CD14-positive monocyte (primary cell): ENCODE measurements at regions not wholly inside any gene's neighbourhood (a gene's known extent, or its start where the extent isn't known, plus 50 kb on each side); places are given as distances from the start of the nearest gene placed in this dataset.

Source experiments
- DNase-seq, 3 donors: peaks; one replicate each; pipeline ENCODE4 v3.0.0-alpha.2; 2011 to 2022
- H2AFZ ChIP-seq: 2 replicates; pipeline ENCODE4 v1.6.0; 2012; ENCODE audit warnings: mild to moderate bottlenecking, low read depth, low read length, inconsistent platforms; ENCODE audit not compliant: insufficient read depth, poor library complexity, severe bottlenecking
- H3K27ac ChIP-seq, 2 donors: 1 replicate in 1 of 2; 2 replicates in 1 of 2; pipeline ENCODE4 v1.5.1; 2012 to 2013; ENCODE audit warnings: low read length in 2 of 2, control low read depth in 1 of 2, inconsistent platforms in 1 of 2, low read depth in 1 of 2, mild to moderate bottlenecking in 1 of 2
- H3K27me3 ChIP-seq, 2 donors: one replicate each; pipeline versions ENCODE4 v1.6.0 to v1.6.1; 2011 to 2013; ENCODE audit warnings: low read length in 2 of 2; ENCODE audit not compliant: control insufficient read depth in 2 of 2, insufficient read depth in 2 of 2
- H3K36me3 ChIP-seq, 2 donors: replicated peaks in 1 of 2; 1 replicate in 1 of 2; 2 replicates in 1 of 2; pipeline versions ENCODE4 v1.5.1 to v1.6.1; 2012 to 2013; ENCODE audit warnings: low read length in 2 of 2, control low read depth in 1 of 2, inconsistent platforms in 1 of 2, mild to moderate bottlenecking in 1 of 2; ENCODE audit not compliant: insufficient read depth in 2 of 2, control insufficient read depth in 1 of 2
- H3K4me1 ChIP-seq, 2 donors: 1 replicate in 1 of 2; 2 replicates in 1 of 2; pipeline versions ENCODE4 v1.5.1 to v1.6.1; 2012 to 2013; ENCODE audit warnings: low read length in 2 of 2, control low read depth in 1 of 2, inconsistent platforms in 1 of 2, mild to moderate bottlenecking in 1 of 2, moderate library complexity in 1 of 2; ENCODE audit not compliant: insufficient read depth in 2 of 2, control insufficient read depth in 1 of 2
- H3K4me2 ChIP-seq: replicated peaks from 2 replicates; pipeline ENCODE3; 2012; ENCODE audit warnings: low read length, moderate library complexity, mild to moderate bottlenecking; ENCODE audit not compliant: poor library complexity, severe bottlenecking; ENCODE audit errors: extremely low read depth
- H3K4me3 ChIP-seq, 3 experiments: fragments of 200-600 bp in 1 of 3; sonication (generic) in 1 of 3; replicated peaks in 1 of 3; 1 replicate in 2 of 3; 2 replicates in 1 of 3; pipeline ENCODE4 v1.5.1; 2011 to 2013; ENCODE audit warnings: low read length in 3 of 3, mild to moderate bottlenecking in 3 of 3, control low read depth in 2 of 3, low read depth in 2 of 3, inconsistent platforms in 1 of 3, moderate library complexity in 1 of 3
- H3K79me2 ChIP-seq: 2 replicates; pipeline ENCODE4 v1.6.0; 2012; ENCODE audit warnings: mild to moderate bottlenecking, control low read depth, inconsistent platforms, low read length, moderate library complexity; ENCODE audit not compliant: insufficient read depth
- H3K9ac ChIP-seq: 2 replicates; pipeline ENCODE4 v1.6.0; 2017; ENCODE audit warnings: low read length, mild to moderate bottlenecking; ENCODE audit not compliant: insufficient read depth, poor library complexity, severe bottlenecking
- H3K9me3 ChIP-seq, 2 donors: replicated peaks in 1 of 2; 1 replicate in 1 of 2; 2 replicates in 1 of 2; pipeline versions ENCODE4 v1.5.1 to v1.6.1; 2012 to 2013; ENCODE audit warnings: low read length in 2 of 2, control low read depth in 1 of 2; ENCODE audit not compliant: control insufficient read depth in 1 of 2, insufficient read depth in 1 of 2
- H4K20me1 ChIP-seq: 2 replicates; pipeline ENCODE4 v1.6.0; 2012; ENCODE audit warnings: mild to moderate bottlenecking, low read length, control low read depth, moderate library complexity; ENCODE audit not compliant: insufficient read depth
- H3K27ac Mint-ChIP-seq, 7 donors: one replicate each; pipeline ENCODE4 v1.8.0; 2020; ENCODE audit warnings: mild to moderate bottlenecking in 7 of 7, mixed read lengths in 7 of 7, moderate library complexity in 6 of 7, inconsistent platforms in 2 of 7
- H3K27me3 Mint-ChIP-seq, 3 donors: one replicate each; pipeline ENCODE4 v1.8.0; 2021 to 2022; ENCODE audit warnings: low read depth in 3 of 3, mild to moderate bottlenecking in 3 of 3, mixed read lengths in 3 of 3, moderate library complexity in 3 of 3, inconsistent platforms in 1 of 3
- H3K36me3 Mint-ChIP-seq, 2 donors: one replicate each; pipeline ENCODE4 v1.8.0; 2020; ENCODE audit warnings: mixed read lengths in 2 of 2, inconsistent platforms in 1 of 2, mild to moderate bottlenecking in 1 of 2
- H3K4me1 Mint-ChIP-seq: one replicate; pipeline ENCODE4 v1.8.0; 2020; ENCODE audit warnings: mild to moderate bottlenecking, mixed read lengths
- H3K4me3 Mint-ChIP-seq, 2 donors: one replicate each; pipeline ENCODE4 v1.8.0; 2020; ENCODE audit warnings: mild to moderate bottlenecking in 2 of 2, mixed read lengths in 2 of 2, moderate library complexity in 1 of 2
- H3K9me3 Mint-ChIP-seq, 7 donors: one replicate each; pipeline ENCODE4 v1.8.0; 2020 to 2022; ENCODE audit warnings: mixed read lengths in 7 of 7, mild to moderate bottlenecking in 6 of 7, moderate library complexity in 6 of 7, inconsistent platforms in 2 of 7
- CTCF ChIP-seq: fragments of 200-600 bp; IDR thresholded peaks from one replicate; pipeline ENCODE4 v1.8.0; 2022; ENCODE audit warnings: antibody characterized with exemption, mild to moderate bottlenecking
- WGBS: methylation state at CpG from one replicate; pipeline ENCODE4 v1.1.5; 2013; ENCODE audit warnings: missing lambda C conversion rate; ENCODE audit not compliant: insufficient coverage; 5-methylcytosine and 5-hydroxymethylcytosine counted together
- intact Hi-C, 2 donors: fragments of 100-400 bp; cut with micrococcal nuclease; formaldehyde crosslinking; loops; one replicate each; pipeline versions ENCODE4 v1.15.0 to v1.15.1; 2023

DNA sequence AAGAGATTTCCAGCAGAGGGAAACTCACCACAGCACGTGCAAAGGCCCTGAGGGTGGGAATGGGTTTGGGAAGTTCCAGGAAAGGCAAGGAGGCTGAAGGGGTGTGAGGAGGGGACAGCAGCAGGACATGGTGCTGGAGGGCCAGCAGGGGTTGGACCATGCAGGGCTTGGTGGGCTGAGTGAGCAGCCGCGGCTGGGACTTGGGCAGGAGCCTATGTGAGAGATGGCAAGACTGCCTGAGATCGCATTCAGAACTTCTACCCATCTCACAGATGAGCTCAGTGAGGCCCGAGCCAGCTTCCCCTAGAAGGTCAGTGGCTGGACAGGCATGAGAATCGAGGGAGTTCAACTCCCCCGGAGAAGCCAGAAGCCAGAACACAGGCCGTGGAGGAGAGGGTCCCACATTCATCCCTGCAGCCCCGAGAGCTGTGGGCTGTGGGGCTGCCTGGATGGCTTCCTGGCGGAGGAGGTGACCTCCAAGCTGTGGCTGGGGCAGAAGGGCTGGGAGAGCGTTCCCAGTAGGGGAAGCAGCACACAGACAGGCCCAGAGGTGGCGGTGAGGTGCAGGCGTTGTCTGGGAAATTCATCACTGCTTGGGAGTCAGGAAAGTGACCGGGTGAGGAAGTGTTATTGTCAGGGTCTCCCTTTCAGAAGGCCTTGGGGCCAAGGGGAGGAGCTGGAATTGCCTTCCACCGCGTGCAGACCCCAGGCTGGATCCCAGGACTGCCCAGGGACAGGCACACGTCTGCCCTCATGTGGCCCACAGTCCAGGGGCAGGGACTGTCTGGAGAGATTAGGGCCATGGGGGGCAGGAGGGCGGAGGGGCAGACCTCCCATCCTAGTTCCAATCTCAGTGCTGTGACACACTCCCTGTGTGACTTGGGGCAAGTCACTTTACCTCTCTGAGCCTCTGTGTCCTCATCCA lies 103.8 kb downstream of the CEBPB start:
- Mint-ChIP-seq H3K36me3 (peaks cover 0 to 8% of the 10 kb centered on the region in 2 donors), H3K4me1 (peaks cover 74% of the 10 kb centered on the region), H3K27ac (peak overlapping the region in 6 of 7 donors; percentile 30 to 64 (median 48)), H3K27me3 (peaks cover 0 to 11% (median 4%) of the 10 kb centered on the region in 3 donors), H3K9me3 (no peaks in the 10 kb centered on the region), H3K4me3 (no peak overlapping the region)
- H3K27me3 ChIP-seq, result no peaks in the 10 kb centered on the region
- no peak overlapping the region for H3K9ac ChIP-seq
- H4K20me1 ChIP-seq, result no peaks in the 10 kb centered on the region
- intact Hi-C loops, result no loop called here
- no peaks in the 10 kb centered on the region for H3K79me2 ChIP-seq
- WGBS, result 87% methylated on average over 13 of the region's 18 CpGs
- DNase-seq, result no peak
- no peaks in the 10 kb centered on the region for H3K9me3 ChIP-seq
- peaks cover 50 to 55% of the 10 kb centered on the region in 2 donors for H3K4me1 ChIP-seq
- TF ChIP-seq CTCF, result no peak
- no peak overlapping the region for H2AFZ ChIP-seq
- no peak overlapping the region for H3K4me3 ChIP-seq
- no peak overlapping the region for H3K4me2 ChIP-seq
- no peaks in the 10 kb centered on the region for H3K36me3 ChIP-seq
- H3K27ac ChIP-seq, result peak overlapping the region in 1 of 2 donors; percentile 53

DNA sequence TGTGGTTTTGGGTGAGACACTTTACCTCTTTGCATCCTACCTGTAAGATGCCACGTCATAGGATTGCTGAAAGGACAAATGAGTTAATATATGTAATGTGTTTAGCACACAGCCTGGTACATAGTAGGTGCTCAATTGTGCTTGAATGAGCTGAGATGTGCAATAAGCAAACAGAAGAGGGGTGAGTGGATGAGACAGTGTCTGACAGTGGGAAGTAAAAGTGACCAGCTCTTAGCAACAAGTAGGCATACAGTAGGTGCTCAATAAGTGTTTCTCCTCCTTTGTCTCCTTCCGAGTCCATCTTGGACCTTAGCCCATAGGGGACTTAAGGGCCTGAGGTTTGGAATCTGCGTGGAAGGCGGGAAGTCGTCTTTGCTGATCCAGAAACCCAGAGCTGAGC lies 104.7 kb downstream of the CEBPB start:
- Histone ChIP-seq H3K4me3 (no peak overlapping the region), H3K4me2 (no peak overlapping the region), H2AFZ (no peak overlapping the region), H3K9me3 (no peaks in the 10 kb centered on the region), H3K79me2 (no peaks in the 10 kb centered on the region), H3K27me3 (no peaks in the 10 kb centered on the region), H3K9ac (no peak overlapping the region), H4K20me1 (no peaks in the 10 kb centered on the region), H3K27ac (no peak overlapping the region), H3K36me3 (no peaks in the 10 kb centered on the region), H3K4me1 (peaks cover 50 to 55% of the 10 kb centered on the region in 2 donors)
- no peak for DNase-seq
- TF ChIP-seq CTCF, result no peak
- Mint-ChIP-seq H3K36me3 (peaks cover 0 to 5% of the 10 kb centered on the region in 2 donors), H3K27me3 (peaks cover under 1 to 11% (median 7%) of the 10 kb centered on the region in 3 donors), H3K4me3 (no peak overlapping the region), H3K4me1 (peaks cover 74% of the 10 kb centered on the region), H3K27ac (peak overlapping the region in 3 of 7 donors; percentile 13 to 22 (median 19)), H3K9me3 (no peaks in the 10 kb centered on the region)
- WGBS, result 87% methylated on average over 5 of the region's 5 CpGs
- intact Hi-C loops, result no loop called here
